NCI-H82 (cell line): ENCODE measurements at regions not wholly inside any gene's neighbourhood (a gene's known extent, or its start where the extent isn't known, plus 50 kb on each side); places are given as distances from the start of the nearest gene placed in this dataset.
"Not testable (repeated sequence)": the region's sequence is repeated elsewhere in the genome, so short reads cannot be mapped to it uniquely, and the experiment has no call there.

Experiments used
- DNase-seq: peaks from one replicate; lab custom pipeline; 2025; lab: John Stamatoyannopoulos, UW

DNA sequence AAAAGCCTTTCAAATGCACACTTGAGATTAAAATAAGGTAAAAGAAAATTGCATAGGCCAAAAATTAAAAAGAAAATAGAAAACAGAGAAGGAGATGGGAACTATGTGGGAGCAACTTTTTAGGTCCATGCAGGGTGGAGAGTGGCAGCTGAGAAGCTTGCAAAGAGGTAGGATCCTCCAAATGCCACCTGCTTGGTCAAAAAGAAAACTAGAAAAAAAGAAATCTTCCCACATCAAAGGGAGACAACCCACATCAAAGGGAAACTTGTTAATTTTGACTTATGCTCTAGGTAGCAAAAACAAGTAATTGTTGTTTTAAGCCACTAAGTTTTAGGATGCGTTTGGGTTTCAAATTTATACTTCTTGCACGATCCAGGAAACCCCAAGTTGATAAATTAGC is 342.9 kb downstream of the IL20RB start:
- DNase-seq, result no peak

DNA sequence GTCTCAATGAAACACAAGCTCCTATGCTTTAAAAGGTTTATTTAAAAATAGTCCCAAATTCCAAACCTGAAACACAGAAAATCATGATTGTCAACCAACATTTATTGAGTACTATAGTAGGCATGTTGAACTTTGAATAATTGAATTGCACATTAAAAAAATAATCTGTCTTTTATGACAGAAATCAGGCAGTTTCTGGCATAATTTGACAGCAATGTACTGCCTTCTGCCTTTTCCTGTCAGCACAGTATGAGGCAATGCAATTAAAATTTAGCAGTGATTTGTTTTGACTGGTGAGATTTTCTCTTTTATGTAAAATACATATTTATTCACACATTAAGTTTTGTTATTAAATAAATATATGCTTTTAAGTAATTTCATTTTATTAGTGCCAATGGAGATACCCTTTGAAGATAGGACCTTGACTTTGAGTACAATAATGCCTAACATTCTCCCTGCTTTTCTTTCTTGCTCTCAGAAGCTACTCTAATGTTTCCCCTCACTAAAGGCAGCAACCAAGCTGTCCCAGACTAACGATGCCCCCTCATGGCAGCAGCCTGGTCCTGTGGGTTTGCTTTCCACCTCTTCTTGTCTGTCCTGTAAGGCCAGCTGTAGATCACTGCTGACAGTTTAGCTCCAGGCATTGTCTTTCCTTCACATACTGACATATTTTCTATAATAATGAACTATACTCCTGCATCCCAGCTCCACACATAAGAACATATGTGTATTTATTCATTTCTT is 346.7 kb downstream of the IL20RB start:
- peak; percentile 15 for DNase-seq

DNA sequence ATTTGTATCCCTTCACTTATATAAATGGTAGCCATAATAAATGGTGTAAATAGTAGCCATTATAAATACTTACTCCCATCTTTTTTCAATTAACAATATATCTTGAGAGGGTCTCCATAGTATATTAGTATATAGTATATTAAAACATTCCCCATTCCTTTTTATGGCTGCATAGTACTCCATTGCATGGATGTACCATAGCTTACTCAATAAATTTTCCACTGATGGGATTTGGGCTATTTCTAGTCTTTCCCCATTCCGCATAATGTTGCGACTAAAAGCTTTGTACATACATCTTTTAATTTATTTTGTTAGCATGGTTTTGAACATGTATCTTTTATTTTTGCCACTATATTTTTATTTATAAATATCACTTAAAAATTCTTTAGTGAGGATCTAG is 366.3 kb downstream of the IL20RB start:
- no peak for DNase-seq

DNA sequence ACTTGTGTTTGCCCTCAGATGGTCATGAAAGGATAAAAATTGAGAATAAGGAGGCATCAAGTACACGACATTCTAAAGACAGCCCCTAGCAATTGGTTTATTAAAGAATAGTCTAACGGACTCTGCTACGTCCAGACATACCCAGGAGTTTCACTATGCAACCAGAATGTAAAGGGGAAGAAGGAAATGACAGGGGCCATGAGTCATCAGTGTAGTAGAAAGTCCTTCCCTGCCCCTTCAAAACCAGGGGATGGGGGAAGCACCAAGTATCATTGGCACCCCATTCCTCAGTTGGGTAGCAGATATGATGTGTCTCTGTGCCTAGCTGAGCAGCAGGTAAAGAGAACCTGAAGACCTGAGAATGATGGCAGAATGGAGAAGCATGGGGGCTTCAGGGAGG is 367.4 kb downstream of the IL20RB start:
- no peak for DNase-seq

DNA sequence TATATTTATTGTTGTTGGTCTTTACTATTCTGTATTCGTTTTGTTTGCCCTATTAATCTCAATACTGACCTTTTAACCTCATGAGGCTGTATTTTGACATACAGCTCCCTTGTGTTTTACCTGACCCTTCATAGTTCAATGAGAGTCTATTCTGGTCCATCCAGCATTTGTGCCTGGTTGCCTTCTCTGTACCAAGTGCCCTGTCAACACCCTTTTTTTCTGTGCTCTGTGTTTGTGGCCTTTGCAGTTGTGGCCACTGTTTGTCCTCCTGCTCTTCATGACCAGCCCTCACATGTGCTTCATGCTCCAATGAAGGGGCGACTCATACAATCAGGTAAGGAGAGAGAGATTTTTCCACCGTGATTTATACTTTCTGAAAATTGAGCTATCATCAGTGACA is 368.2 kb downstream of the IL20RB start:
- no peak for DNase-seq

DNA sequence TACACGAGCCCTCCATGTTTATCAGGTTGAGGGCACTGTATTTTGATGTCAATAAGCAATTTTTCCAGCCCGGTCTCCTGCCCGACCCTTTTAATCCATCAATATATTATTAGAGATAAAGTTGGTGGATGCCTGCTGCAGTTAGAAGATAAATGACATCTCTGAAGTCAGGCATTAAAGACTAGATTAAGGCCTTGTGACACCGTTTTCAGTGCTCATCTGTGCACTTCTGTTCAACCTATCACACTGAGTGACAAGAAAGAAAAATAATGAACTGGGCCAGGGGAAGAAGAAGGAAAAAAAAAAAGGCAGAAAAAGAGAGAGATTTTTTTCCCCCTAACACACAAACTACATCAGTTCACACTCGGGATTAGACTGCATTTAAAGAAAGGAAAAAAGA is 371.8 kb downstream of the IL20RB start:
- no peak for DNase-seq

DNA sequence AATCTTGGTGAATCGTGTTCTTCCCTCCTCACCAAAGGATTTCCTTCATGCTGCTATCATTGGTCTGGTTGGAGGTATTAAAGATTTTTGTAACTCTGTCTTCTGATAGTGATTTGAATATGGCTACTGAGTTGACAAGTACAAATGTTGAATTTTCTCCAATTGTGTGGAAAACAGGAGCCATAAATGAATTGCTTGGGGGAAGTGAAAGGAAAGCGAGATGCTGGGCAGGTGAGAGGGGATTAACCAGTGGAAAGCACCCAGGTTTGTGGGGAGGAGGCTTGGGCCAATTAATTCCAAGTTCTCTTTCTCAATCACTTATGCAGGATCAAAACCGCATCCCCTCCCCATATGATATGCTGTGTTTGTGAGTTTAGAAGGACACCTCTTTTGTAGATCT is 372.5 kb downstream of the IL20RB start:
- no peak for DNase-seq

DNA sequence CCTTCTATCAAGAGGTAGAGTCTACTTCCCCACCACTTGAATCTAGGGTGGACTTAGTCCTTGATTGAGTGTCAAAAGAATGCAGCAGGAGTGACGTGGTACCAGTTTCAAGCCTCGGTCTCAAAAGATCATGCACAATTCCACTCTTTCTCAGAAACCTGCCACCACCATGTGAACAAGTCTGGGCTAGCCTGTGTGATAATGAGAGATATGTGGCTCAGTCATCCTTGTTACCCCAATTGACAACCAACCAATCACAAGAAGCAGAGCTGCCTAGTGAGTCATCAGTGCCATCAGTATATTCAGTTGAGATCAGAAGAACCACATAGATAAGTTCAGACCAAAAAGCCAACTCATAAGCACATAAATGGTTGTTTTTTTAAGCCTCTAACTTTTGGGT is 374.5 kb downstream of the IL20RB start:
- DNase-seq, result no peak

DNA sequence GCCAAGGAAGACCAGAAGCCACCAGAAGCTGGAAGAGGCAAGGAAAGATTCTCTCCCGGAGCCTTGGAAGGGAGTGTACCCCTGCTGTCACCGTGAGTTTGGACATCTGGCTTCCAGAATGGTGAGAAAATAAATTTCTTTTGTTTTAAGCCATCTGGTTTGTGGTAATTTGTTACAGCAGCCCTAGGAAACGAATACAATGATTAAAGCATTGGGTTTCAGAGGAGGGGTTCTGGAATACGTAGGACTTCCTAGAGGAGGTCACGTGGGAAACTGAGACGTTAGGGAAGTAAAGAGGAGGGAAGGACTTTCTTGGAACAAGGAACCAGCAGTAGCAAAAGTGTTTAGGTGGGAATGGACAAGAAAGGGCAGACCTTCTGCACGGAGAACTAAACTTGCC is 377.7 kb downstream of the IL20RB start:
- DNase-seq, result no peak

DNA sequence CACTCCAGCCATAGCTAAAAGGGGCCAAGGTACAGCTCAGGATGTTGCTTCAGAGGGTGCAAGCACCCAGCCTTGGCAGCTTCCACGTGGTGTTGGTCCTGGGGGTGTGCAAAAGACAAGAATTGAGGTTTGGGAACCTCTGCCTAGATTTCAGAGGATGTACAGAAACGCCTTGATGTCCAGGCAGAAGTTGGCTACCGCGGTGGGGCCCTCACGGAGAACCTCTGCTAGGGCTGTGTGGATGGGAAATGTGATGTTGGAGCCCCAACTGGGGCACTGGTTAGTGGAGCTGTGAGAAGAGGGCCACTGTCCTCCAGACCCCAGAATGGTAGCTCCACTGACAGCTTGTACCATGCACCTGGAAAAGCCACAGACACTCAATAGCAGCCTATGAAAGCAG is 380.6 kb downstream of the IL20RB start:
- not testable (repeated sequence) for DNase-seq

DNA sequence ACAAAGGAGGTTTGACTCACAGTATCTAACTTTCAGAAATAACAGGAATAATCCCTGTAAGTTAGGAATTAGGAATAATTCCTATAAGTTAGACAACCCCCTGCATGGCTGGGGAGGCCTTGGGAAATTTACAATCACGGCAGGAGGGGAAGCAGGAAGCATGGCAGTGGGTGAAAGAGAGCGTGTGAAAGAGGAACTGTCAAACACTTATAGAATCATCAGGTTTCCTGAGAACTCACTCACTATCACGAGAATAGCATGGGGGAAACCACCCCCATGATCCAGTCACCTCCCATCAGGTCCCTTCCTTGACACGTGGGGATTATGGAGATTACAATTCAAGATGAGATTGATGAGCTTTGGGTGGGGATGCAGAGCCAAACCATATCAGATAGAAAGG is 385.5 kb downstream of the IL20RB start:
- DNase-seq, result peak; percentile 51

DNA sequence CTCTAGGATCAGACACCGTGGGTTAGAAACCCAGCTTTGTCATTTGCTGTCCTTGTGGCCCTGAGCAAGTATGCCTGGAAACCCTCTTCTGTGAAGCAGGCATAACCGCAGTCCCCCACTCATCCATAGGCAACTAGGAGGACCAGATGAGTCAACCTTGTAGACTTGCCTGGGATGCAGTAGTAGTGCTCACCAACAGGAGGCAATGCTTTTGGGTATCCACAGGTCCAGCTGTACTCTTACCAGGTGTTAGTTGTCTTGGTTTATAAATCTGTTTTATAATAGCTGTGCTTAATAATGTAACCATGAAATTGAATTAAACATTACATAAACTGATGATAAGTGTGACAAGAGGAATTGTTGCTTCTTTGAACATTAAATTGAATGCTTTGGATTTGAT is 389.3 kb downstream of the IL20RB start:
- peak; percentile 22 for DNase-seq

DNA sequence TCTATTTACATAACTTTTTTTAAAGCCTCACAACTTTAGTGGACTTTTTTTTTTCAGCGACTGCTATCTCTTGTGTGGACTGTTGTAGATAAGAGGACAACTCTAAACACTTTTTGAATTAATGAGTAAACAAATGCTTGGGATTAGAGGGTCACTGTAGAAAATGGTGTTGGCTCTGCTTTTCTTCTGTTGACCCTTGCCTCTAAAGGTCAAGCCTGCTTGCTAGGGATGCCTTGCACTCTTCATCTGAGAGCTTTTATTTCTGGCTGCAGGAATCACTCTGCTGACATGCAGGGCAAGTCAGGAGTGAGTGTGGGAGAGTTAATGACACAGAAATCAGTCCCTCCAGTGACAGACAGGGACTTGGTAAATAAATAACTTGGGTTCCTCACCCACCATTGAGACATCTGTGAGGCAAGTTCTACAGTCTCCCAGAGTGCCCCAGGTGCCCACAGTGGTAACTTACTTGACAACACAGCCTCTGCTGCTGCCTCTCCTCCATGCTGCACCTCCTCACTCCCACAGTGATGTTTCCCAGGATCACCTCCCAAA is 390.1 kb downstream of the IL20RB start:
- no peak for DNase-seq

DNA sequence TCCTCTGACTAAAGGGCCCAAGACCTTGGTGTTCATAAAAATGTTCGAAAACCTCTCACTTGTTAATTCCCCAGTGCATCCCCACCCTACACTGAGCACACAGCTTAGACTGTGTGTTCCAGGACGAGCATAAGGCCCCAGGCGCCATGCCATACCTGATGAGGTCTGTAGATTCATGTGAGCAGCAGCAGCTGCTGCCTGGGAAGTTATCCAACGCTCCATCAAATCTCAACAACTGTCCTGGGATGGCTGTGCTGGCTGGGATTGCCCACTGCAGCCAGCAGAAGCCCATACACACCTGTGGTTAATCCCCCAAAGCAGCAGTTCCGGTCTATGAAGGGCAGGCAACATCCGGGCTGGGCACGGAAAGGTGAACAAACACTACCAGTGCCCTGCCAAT is 391.2 kb downstream of the IL20RB start:
- DNase-seq, result no peak

DNA sequence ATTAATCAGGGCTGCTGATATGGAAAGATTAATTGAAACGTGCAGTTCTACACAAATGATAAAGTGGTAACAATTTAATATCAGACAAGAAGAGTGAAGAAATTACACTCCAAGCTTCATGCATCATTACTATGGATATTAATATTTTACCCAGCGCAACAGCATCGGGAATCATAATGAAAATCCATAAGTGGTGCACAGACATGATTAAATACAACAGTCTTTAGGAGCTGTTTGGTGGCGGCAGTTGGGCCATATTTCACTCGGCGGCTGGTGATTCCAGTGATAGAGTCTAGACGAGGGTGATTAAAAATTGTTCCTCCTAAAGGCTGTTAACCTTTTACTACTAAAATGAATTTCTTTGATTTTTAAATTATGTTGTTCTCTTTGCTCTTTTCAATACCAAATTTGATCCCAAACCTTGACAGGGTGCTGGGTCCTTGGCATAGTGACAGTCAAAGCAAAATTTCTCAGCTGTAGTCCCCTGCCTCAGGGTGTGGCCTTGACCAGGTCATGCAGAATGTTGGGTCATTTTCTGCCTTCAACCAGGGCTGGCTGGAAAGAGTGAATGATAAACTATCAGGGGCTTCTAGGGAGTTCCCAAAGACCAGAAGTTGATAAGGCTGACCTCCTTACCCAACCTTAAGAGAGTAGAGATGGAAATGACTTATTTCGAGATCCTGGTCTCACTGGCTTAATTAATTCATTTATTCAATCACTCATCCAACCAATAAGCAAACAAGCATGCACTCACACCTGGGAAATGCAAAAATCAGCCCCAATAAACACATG is 392.0 kb downstream of the IL20RB start:
- DNase-seq, result no peak

DNA sequence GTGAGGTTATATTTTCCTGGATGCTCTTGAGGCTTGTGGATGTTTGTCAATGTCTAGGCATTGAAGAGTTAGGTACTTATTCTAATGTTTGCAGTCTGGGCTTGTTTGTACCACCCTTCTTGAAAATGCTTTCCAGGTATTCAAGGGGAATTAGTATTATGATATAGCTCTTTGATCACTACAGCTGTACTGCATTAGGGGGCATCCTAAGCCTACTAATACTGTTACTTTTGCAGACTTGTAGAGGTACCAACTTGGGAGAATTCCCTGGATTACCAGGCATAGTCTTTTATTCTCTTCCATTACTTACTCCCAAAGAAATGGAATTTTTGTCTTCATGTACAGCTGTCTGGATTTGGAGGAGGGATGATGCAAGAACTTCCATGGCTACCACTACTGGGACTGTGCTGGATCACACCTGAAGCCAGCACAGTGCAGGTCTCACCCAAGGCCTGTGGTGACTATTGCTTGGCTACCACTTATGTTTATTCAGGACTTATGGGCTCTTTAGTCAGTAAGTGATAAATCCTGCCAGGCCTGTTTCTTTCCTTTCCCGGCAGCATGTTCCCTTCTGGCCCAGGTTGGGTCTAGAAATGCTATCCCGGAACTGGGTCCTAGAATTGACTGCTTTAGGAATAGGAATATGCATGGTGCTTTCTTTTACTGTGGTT is 402.9 kb downstream of the IL20RB start:
- peak; percentile 6 for DNase-seq

DNA sequence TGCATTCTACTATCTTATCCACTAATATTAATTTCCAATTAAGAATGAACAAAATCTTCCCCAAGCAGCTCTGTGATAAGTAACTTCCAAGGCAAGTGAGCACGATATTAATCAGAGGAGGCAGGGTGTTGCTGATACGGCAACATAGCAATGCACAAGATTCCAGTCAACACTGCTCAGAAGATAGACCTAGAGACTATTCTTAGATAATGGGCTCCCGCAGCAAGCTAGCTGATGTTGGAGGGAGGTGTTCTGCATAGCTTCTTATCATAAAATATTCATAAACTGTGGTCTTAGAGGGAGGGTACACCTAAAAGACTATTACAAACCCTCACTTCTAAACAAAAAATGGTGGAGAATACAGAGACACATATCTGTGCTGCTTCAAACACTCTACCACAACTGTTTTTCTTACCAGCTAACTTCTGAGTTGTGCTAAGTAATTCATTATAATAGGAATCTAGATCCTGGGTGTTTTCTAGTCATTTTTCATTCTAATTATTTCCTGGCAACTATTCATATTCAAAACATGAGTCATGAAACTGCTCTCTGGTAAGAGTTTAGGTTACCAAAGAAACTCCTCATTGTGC is 382.0 kb upstream of the SOX14 start:
- no peak for DNase-seq

DNA sequence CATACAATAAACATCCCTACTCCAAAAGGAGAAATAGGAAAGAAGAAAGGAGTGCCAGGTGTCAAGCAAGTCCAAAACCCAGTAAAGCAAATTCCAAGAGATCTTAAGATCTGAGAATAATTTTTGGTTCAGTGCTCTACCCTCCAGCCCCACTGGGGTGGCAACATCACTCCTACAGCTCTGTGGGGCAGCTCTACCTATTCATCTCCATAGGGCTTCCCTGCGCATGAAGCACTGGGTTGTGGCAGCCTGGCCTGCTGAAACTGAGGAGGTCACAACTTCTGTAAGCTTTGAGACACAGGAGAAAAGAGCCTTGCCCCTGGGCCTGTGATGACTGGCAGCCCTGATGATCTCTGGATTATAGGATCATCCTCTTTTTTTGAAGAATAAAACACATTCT is 378.2 kb upstream of the SOX14 start:
- no peak for DNase-seq

DNA sequence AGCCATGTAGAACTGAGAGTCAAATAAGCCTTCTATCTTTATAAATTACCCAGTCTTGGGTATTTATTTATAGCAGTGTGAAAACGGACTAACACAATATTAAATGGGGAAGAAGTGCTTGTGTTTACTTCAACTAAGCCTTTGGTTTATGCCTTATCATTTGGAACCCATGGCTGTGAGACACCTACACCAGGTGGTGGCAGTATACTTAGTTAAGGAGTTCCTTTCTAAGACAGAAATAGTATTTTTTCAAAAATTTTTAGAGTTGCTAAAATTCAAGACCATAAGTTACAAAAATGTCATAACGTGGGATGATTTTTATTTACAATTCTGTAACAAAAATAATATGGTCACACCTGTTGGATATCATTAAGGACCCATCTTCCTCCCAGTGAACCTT is 354.5 kb upstream of the SOX14 start:
- DNase-seq, result no peak

DNA sequence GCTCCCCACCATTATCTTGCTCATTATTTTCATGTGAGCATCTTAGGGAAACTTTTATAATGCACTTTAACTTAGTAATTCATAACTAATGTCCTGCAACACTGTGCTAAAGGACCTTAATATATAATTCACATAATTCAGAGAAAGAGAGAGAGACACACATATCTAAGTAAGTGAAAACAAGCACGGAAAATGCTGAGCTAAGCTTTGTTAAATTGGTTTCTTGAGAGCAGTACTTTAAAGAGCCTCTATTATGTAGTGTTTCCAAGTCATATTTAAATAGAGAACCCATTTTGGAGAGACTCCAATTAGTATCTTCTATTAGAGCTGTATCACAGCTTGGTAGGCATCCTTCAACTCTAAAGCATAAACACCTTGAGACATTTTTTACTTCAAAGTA is 354.1 kb upstream of the SOX14 start:
- no peak for DNase-seq

DNA sequence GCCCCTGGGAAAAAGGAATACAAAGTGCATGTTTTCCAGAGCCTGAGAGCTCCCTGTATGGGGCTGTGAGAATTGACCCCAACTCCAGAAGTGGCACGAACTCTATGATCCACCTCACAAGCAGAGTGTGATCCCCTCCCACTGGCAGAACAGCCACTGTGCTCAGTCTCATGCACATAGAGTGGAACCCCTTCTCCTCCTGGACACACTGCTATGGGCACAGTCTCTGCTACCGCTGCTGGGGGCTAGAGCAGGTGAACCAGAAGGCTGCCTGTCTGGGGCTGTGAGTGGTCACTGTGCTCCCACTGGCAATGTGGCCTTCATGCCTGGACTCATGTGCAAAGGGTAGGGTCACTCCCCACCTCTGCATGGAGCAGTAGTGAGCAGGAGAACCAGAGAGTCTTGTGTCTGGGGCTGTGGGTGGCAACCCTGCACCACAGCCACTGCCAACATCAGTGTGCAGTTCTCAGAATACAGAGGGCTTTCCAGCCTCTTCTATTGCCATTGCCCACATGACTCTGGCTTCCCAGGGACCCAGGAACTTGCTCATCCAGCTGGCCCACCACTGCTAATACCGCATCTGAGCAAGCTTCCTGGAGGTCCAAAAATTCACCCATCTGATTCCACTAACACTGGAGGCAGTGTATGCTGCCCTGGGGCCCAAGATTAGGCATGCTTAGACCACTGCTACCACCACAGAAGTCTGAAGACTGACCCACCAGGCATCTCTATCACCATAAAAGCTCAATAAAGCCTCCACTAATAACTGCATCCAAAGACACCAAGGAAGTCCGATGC is 343.7 kb upstream of the SOX14 start:
- DNase-seq, result no peak

DNA sequence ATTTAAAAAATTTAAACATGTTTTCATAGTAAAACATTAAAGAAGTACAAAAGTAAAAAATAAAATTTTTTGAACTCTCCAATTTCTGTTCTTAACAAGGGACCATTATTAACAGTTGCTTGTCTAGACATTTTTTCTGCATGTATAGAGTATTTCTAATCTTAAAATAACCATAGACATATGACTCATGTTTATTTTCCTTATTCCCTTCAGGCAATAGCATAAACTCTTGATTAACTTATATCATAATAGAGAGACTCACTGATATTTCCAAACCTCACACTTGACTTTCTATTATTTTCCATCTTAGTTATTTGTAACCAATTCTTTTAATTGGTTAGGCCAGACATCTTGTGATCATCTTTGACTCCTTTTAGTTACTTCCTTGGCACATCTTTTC is 325.6 kb upstream of the SOX14 start:
- no peak for DNase-seq
